Activated naive CD4-positive, alpha-beta T cell treated with anti-CD3 and anti-CD28 coated beads, Interleukin-2, amount 50 U/mL, for 24 hours (primary cell): ENCODE measurements at regions not wholly inside any gene's neighbourhood (a gene's known extent, or its start where the extent isn't known, plus 50 kb on each side); places are given as distances from the start of the nearest gene placed in this dataset.

Experiments
- H3K27ac Mint-ChIP-seq: one replicate; pipeline ENCODE4 v1.8.0; 2021; ENCODE audit warnings: mild to moderate bottlenecking, mixed read lengths
- H3K27me3 Mint-ChIP-seq: one replicate; pipeline ENCODE4 v1.8.0; 2021; ENCODE audit warnings: mixed read lengths
- H3K36me3 Mint-ChIP-seq: one replicate; pipeline ENCODE4 v1.8.0; 2021; ENCODE audit warnings: mixed read lengths
- H3K4me1 Mint-ChIP-seq: one replicate; pipeline ENCODE4 v1.8.0; 2021; ENCODE audit warnings: mixed read lengths
- H3K4me3 Mint-ChIP-seq: one replicate; pipeline ENCODE4 v1.8.0; 2021; ENCODE audit warnings: mild to moderate bottlenecking, mixed read lengths
- H3K9me3 Mint-ChIP-seq: one replicate; pipeline ENCODE4 v1.8.0; 2021; ENCODE audit warnings: mixed read lengths

DNA sequence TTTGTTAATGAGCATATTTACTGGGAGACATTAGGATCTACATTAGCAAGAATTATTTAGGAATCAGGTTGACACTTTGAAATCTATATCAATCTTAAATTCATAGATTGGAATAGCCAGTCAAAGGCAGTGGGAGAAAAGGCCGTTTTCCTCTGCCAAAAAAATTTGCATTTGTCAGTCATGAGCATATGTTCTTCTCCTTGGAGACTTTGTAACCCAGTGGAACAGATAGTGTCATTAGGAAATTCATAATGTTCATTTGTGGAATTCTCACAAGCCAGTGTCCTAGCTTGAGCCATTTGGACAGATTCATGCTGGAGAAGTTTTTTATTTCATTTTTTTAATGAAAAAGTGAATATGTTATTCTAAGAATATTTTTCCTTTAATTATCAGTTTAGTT, 260.1 kb downstream of the OXSM start:
- H3K4me1 Mint-ChIP-seq, result no peaks in the 10 kb centered on the region
- H3K36me3 Mint-ChIP-seq, result no peaks in the 10 kb centered on the region
- no peak overlapping the region for H3K27ac Mint-ChIP-seq
- no peak overlapping the region for H3K4me3 Mint-ChIP-seq
- H3K27me3 Mint-ChIP-seq, result no peaks in the 10 kb centered on the region
- no peaks in the 10 kb centered on the region for H3K9me3 Mint-ChIP-seq

DNA sequence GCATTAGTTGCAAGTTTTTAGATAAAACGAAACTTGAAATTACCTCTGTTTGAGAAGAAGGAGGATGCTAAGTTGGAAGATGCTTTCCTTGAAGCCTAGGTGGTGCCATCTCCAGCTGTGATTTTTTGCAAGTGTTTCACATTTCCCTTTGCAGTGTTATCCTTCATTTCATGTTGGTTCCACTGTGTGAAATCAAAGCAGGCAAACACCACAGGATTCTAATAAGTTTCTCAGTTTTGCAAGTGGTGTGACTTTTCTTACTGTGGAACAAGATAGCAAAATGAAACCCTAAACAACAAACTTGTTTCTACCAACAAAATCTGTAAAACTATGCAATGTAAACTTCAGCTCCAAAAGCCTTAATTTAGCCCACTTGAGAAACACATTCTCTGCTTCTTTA, 260.9 kb downstream of the OXSM start:
- Mint-ChIP-seq H3K4me3 (no peak overlapping the region), H3K27me3 (no peaks in the 10 kb centered on the region), H3K27ac (no peak overlapping the region), H3K4me1 (no peaks in the 10 kb centered on the region), H3K36me3 (no peaks in the 10 kb centered on the region), H3K9me3 (no peaks in the 10 kb centered on the region)

DNA sequence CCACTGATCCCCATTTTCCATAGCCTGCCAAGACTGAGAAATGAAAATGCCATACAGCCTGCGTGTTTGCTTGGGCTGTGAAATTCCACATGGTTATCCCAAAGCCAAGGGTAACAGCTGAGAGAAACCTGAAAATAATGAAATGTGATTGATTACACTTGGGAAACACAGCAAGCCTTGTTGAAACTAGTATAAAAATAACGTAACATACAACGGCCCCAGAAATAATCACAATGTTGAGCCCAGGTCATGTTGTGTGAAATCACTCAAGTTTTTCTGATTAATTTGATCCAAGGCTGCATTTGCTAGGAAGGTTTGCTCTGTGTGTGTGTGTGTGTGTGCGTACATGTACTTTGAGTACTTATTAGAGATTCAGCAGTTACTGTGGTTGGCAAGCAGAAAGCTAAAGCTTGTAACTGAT, 269.0 kb downstream of the OXSM start:
- no peaks in the 10 kb centered on the region for H3K4me1 Mint-ChIP-seq
- H3K27ac Mint-ChIP-seq, result no peak overlapping the region
- H3K27me3 Mint-ChIP-seq, result no peaks in the 10 kb centered on the region
- no peak overlapping the region for H3K4me3 Mint-ChIP-seq
- H3K9me3 Mint-ChIP-seq, result peaks cover 4% of the 10 kb centered on the region
- H3K36me3 Mint-ChIP-seq, result no peaks in the 10 kb centered on the region

- Mint-ChIP-seq H3K9me3 (peaks cover 3% of the 10 kb centered on the region), H3K27me3 (peaks cover 2% of the 10 kb centered on the region), H3K36me3 (no peaks in the 10 kb centered on the region), H3K4me1 (no peaks in the 10 kb centered on the region), H3K27ac (no peak overlapping the region), H3K4me3 (no peak overlapping the region)
Observed at GRCh38 chr3:26061947-26062346, 272.1 kb downstream of the OXSM start.

DNA sequence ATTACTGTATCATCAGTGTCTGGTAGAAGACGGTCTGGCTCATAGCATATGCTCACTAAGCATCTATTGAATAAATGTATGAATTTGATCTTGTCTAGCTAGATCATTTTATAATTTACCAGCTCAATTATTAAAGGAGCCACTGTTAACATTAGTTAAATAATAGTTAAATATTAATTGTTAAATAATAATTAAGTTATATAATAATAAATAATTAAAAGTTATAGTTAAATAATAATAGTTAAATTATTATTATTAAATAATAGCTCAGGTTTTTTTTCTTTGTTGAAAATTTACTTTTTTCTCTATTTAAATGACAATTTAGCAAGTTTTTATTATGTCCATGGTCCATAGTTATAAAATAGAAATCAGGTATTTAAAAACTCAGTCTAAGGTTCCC, 274.4 kb downstream of the OXSM start:
- H3K27me3 Mint-ChIP-seq, result peaks cover 2% of the 10 kb centered on the region
- H3K4me3 Mint-ChIP-seq, result no peak overlapping the region
- H3K27ac Mint-ChIP-seq, result no peak overlapping the region
- no peaks in the 10 kb centered on the region for H3K9me3 Mint-ChIP-seq
- H3K36me3 Mint-ChIP-seq, result no peaks in the 10 kb centered on the region
- H3K4me1 Mint-ChIP-seq, result no peaks in the 10 kb centered on the region

DNA sequence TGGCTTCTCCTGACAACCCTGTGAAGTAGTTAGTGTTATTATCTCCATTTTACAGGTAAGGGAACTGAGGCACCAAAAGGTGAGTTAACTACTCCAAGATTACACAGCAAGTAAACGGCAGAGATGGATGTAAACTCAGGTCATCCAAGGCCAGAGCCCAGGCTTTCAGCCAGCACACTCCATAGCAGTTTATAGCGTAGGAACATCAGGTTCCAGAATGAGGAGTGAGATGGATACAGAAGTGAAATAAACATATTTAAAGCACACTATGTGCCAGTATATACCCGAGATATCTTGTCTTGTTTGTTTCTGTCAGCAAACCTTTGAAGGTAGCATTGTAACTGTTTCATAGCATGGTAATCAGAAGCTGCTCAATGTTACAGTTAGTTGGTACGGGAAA, 279.0 kb downstream of the OXSM start:
- H3K4me1 Mint-ChIP-seq, result no peaks in the 10 kb centered on the region
- no peaks in the 10 kb centered on the region for H3K9me3 Mint-ChIP-seq
- H3K4me3 Mint-ChIP-seq, result no peak overlapping the region
- H3K36me3 Mint-ChIP-seq, result no peaks in the 10 kb centered on the region
- H3K27ac Mint-ChIP-seq, result no peak overlapping the region
- H3K27me3 Mint-ChIP-seq, result peaks cover 2% of the 10 kb centered on the region

GRCh38 chr3:26070854-26071253, 281.0 kb downstream of the OXSM start:
- Mint-ChIP-seq H3K27me3 (peaks cover 2% of the 10 kb centered on the region), H3K4me3 (no peak overlapping the region), H3K36me3 (no peaks in the 10 kb centered on the region), H3K9me3 (no peaks in the 10 kb centered on the region), H3K27ac (no peak overlapping the region), H3K4me1 (no peaks in the 10 kb centered on the region)

DNA sequence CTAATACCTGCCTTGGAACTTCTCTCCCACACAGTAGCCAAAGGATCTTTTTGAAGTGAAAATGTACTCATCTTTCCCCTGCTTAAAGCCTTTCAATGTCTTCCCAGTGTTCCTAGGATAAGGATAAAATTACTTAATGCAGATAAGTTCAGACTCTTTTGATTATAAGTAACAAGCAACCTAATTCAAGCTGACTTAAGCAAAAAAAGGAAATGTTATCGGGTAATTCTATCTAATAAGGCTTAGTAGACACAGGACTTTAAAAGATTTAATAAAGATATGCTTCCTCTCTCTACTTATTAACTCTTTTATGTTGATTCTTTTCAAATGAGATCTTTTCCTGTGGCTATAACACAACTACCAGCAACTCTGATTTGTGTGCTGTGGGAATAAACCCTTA, 284.2 kb downstream of the OXSM start:
- peaks cover 2% of the 10 kb centered on the region for H3K27me3 Mint-ChIP-seq
- H3K4me3 Mint-ChIP-seq, result no peak overlapping the region
- H3K36me3 Mint-ChIP-seq, result no peaks in the 10 kb centered on the region
- no peaks in the 10 kb centered on the region for H3K9me3 Mint-ChIP-seq
- no peak overlapping the region for H3K27ac Mint-ChIP-seq
- H3K4me1 Mint-ChIP-seq, result no peaks in the 10 kb centered on the region

- Mint-ChIP-seq H3K27ac (no peak overlapping the region), H3K4me1 (no peaks in the 10 kb centered on the region), H3K27me3 (peaks cover 2% of the 10 kb centered on the region), H3K9me3 (no peaks in the 10 kb centered on the region), H3K4me3 (no peak overlapping the region), H3K36me3 (no peaks in the 10 kb centered on the region)
Observed at GRCh38 chr3:26078539-26078938, 288.6 kb downstream of the OXSM start.

- Mint-ChIP-seq H3K4me3 (no peak overlapping the region), H3K4me1 (no peaks in the 10 kb centered on the region), H3K27me3 (peaks cover 1% of the 10 kb centered on the region), H3K9me3 (peaks cover 12% of the 10 kb centered on the region), H3K27ac (no peak overlapping the region), H3K36me3 (no peaks in the 10 kb centered on the region)
Observed at GRCh38 chr3:26081166-26081565, 291.3 kb downstream of the OXSM start.

- no peak overlapping the region for H3K4me3 Mint-ChIP-seq
- H3K9me3 Mint-ChIP-seq, result peaks cover 16% of the 10 kb centered on the region
- no peaks in the 10 kb centered on the region for H3K4me1 Mint-ChIP-seq
- peaks cover 2% of the 10 kb centered on the region for H3K36me3 Mint-ChIP-seq
- H3K27me3 Mint-ChIP-seq, result no peaks in the 10 kb centered on the region
- no peak overlapping the region for H3K27ac Mint-ChIP-seq
Observed at GRCh38 chr3:26081806-26082205, 291.9 kb downstream of the OXSM start.

- Mint-ChIP-seq H3K9me3 (peaks cover 17% of the 10 kb centered on the region), H3K4me1 (no peaks in the 10 kb centered on the region), H3K27me3 (no peaks in the 10 kb centered on the region), H3K27ac (no peak overlapping the region), H3K36me3 (peaks cover 2% of the 10 kb centered on the region), H3K4me3 (no peak overlapping the region)
Observed at GRCh38 chr3:26082911-26083310, 293.0 kb downstream of the OXSM start.

DNA sequence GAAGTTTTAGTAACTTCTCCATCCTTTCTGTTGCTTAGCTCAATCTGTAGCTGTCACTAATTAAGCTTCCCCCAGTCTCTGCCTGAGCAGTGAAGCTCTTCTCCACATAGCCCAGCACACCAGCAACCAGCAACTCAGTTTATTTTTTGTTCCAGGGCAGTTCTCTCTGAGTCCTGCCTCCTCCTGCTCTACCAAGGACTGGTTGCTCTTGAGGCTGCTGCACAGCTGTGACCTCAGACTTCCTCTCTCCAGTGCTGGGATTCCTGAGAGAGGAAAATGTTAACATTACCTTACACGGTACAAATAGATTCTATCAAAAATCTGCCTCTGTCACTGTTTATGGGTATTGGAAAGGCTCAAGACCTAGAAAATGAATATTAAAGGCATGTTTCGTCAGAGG, 294.7 kb downstream of the OXSM start:
- Mint-ChIP-seq H3K27ac (no peak overlapping the region), H3K9me3 (peaks cover 29% of the 10 kb centered on the region), H3K4me1 (no peaks in the 10 kb centered on the region), H3K27me3 (no peaks in the 10 kb centered on the region), H3K36me3 (peaks cover 2% of the 10 kb centered on the region), H3K4me3 (no peak overlapping the region)

DNA sequence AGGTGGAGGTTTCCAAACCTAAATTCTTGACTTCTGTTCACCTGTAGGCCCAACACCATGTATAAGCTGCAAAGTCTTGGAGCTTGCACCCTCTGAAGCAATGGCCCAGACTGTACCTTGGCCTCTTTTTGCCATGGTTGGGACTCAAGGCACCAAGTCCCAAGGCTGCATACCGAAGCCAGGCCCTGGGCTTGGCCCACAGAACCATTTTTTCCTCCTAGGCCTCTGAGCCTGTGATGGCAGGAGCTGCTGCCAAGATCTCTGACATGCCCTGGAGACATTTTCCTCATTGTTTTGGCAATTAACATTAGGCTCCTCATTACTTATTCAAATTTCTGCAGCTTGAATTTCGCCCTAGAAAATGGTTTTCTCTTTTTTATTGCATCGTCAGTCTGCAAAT, 297.9 kb downstream of the OXSM start:
- Mint-ChIP-seq H3K9me3 (peaks cover 33% of the 10 kb centered on the region), H3K27ac (no peak overlapping the region), H3K4me1 (no peaks in the 10 kb centered on the region), H3K4me3 (no peak overlapping the region), H3K36me3 (peaks cover 2% of the 10 kb centered on the region), H3K27me3 (no peaks in the 10 kb centered on the region)

DNA sequence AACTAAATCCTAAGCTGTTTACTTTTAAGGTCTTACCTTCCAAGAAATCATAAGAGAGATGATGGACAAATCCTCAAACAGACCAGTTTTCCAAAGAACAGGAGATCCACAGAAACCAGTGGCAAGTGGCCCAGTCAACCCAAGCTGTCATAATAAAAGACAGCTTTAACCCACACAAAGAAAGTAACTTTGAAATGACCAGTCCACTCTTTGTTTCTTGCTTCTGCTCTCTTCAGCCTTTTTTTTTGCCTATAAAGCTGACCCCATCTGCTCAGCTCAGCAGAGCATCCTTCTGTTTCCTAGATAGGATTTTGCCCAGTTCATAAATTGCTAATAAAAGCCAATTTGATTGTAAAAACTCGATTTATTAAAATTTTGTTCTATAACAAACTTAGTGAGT, 299.4 kb downstream of the OXSM start:
- no peak overlapping the region for H3K27ac Mint-ChIP-seq
- no peaks in the 10 kb centered on the region for H3K4me1 Mint-ChIP-seq
- H3K36me3 Mint-ChIP-seq, result peaks cover 2% of the 10 kb centered on the region
- H3K4me3 Mint-ChIP-seq, result no peak overlapping the region
- peaks cover 33% of the 10 kb centered on the region for H3K9me3 Mint-ChIP-seq
- H3K27me3 Mint-ChIP-seq, result no peaks in the 10 kb centered on the region

DNA sequence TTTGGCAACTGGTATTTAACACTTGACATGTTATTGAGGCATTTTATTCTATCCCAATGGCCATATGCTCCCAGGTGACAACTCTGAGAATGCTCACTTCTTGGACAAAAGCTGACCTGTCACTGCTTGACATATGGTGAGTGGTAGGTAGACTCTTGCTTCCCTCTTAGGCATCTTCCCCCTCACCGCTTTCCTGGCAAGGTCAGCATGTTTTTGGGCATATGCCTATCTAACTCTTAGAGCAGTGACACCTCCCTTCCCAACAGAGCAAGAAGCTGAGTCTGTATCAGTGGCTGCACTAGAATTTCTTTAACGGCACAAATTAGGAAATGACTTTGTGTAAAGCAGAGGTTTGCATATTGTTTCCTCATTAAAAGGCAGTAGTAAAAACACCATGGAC, 300.7 kb downstream of the OXSM start:
- no peaks in the 10 kb centered on the region for H3K27me3 Mint-ChIP-seq
- peaks cover 23% of the 10 kb centered on the region for H3K9me3 Mint-ChIP-seq
- peaks cover 2% of the 10 kb centered on the region for H3K36me3 Mint-ChIP-seq
- no peaks in the 10 kb centered on the region for H3K4me1 Mint-ChIP-seq
- no peak overlapping the region for H3K27ac Mint-ChIP-seq
- no peak overlapping the region for H3K4me3 Mint-ChIP-seq

DNA sequence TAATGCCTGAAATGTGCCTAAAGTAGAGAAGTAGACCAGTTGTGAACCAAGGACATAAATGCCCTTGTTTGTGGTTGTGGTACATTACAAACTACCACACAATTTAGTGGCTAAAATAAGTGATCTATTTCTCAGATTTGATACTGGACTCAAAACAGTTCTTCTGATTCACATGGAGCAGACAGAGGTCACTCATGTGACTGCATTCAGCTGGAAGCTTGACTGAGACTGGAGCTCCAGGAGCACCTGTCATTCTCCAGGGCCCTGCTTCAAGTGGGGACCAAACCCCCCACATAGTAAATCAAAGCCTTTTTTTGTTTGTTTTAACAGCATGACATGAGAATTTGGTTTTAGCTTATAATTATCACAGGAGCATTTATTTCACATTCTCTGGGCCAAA, 301.2 kb downstream of the OXSM start:
- H3K9me3 Mint-ChIP-seq, result peaks cover 21% of the 10 kb centered on the region
- H3K36me3 Mint-ChIP-seq, result peaks cover 2% of the 10 kb centered on the region
- no peak overlapping the region for H3K27ac Mint-ChIP-seq
- no peak overlapping the region for H3K4me3 Mint-ChIP-seq
- H3K4me1 Mint-ChIP-seq, result no peaks in the 10 kb centered on the region
- H3K27me3 Mint-ChIP-seq, result no peaks in the 10 kb centered on the region
